HFFc6 (cell line): ENCODE measurements at regions not wholly inside any gene's neighbourhood (a gene's known extent, or its start where the extent isn't known, plus 50 kb on each side); places are given as distances from the start of the nearest gene placed in this dataset.
"Not testable (repeated sequence)": the region's sequence is repeated elsewhere in the genome, so short reads cannot be mapped to it uniquely, and the experiment has no call there.

ENCODE experiments used
- DNase-seq: peaks from one replicate; pipeline ENCODE4 v3.0.0-alpha.2; 2018
- H3K27ac Mint-ChIP-seq: 2 replicates; pipeline ENCODE4 v1.8.0; 2020; ENCODE audit warnings: mild to moderate bottlenecking, mixed read lengths
- H3K27me3 Mint-ChIP-seq: 2 replicates; pipeline ENCODE4 v1.8.0; 2021; ENCODE audit warnings: mild to moderate bottlenecking, moderate library complexity, mixed read lengths; ENCODE audit not compliant: insufficient read depth
- H3K36me3 Mint-ChIP-seq: 2 replicates; pipeline ENCODE4 v1.8.0; 2021; ENCODE audit warnings: low read depth, mixed read lengths
- H3K4me1 Mint-ChIP-seq: 2 replicates; pipeline ENCODE4 v1.8.0; 2020; ENCODE audit warnings: low read depth, mixed read lengths
- H3K4me3 Mint-ChIP-seq: 2 replicates; pipeline ENCODE4 v1.8.0; 2020; ENCODE audit warnings: mild to moderate bottlenecking, moderate library complexity, mixed read lengths
- H3K9me3 Mint-ChIP-seq: 2 replicates; pipeline ENCODE4 v1.8.0; 2020; ENCODE audit warnings: mild to moderate bottlenecking, mixed read lengths
- CTCF ChIP-seq: fragments of 200-600 bp; sonication (generic); IDR thresholded peaks from 2 replicates; pipeline ENCODE4 v1.5.0; 2021; ENCODE audit warnings: antibody characterized with exemption, mild to moderate bottlenecking

DNA sequence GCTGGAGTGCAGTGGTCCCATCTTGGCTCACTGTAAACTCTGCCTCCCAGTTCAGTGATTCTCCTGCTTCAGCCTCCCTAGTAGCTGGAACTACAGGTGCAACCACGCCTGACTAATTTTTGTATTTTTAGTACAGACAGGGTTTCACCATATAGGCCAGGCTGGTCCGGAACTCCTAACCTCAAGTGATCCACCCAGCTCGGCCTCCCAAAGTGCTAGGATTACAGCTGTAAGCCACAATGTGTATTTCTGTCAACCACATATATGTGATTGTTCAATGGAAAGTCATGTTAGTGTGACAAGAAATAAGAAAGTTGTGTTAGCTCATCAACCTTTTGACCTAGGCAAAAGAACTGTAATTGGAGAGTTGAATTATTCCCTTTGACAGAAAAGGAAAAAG, 677.1 kb upstream of the CHD1 start:
- peaks cover 35% of the 10 kb centered on the region for H3K9me3 Mint-ChIP-seq
- no peak for TF ChIP-seq CTCF
- no peak overlapping the region for H3K27ac Mint-ChIP-seq
- no peak overlapping the region for H3K4me3 Mint-ChIP-seq
- H3K4me1 Mint-ChIP-seq, result no peaks in the 10 kb centered on the region
- no peaks in the 10 kb centered on the region for H3K36me3 Mint-ChIP-seq
- DNase-seq, result no peak
- no peaks in the 10 kb centered on the region for H3K27me3 Mint-ChIP-seq

DNA sequence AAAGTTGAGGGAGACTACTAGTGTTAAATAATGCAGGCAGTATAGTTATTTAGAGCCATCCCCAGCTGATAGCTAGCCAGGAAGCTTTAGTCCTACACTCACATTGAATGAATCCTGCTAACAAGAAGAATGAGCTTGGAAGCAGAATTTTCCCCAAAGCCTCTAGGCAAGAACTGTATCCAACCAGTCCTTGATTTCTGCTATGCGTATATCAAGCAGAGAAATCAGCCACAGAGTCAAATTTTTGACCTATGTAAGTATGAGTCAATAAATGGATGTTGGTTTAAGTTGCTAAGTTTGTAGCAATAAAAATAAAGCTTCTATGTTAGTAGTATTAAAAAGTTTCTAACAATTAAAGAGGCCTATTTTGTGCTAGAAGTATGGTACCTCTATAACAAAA, 672.1 kb upstream of the CHD1 start:
- Mint-ChIP-seq H3K4me1 (no peaks in the 10 kb centered on the region), H3K9me3 (peaks cover 37% of the 10 kb centered on the region), H3K36me3 (no peaks in the 10 kb centered on the region), H3K27me3 (no peaks in the 10 kb centered on the region), H3K27ac (no peak overlapping the region), H3K4me3 (no peak overlapping the region)
- DNase-seq, result no peak
- TF ChIP-seq CTCF, result no peak

DNA sequence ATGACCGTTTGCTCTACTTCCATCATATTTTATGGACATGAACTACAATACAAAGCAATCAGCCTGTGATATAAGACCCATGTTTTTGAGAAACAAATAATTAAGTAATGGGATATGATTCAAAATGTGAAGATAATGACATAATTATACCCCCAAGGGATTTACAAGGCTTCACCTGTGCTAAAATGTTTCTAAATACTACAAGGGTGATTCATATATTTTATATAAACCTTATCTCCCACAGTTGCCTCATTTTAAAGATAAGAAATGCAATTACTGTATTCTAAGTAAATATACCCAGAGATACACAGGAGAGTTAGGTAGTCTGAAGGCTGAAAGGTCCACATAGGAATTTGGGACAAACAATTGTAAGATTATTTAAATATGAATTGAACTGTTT, 662.0 kb upstream of the CHD1 start:
- no peaks in the 10 kb centered on the region for H3K36me3 Mint-ChIP-seq
- H3K9me3 Mint-ChIP-seq, result peaks cover 45% of the 10 kb centered on the region
- no peak overlapping the region for H3K27ac Mint-ChIP-seq
- no peak overlapping the region for H3K4me3 Mint-ChIP-seq
- H3K4me1 Mint-ChIP-seq, result no peaks in the 10 kb centered on the region
- no peak for DNase-seq
- H3K27me3 Mint-ChIP-seq, result no peaks in the 10 kb centered on the region
- TF ChIP-seq CTCF, result no peak

- TF ChIP-seq CTCF, result no peak
- Mint-ChIP-seq H3K36me3 (no peaks in the 10 kb centered on the region), H3K27me3 (no peaks in the 10 kb centered on the region), H3K4me1 (no peaks in the 10 kb centered on the region), H3K4me3 (no peak overlapping the region), H3K9me3 (peaks cover 40% of the 10 kb centered on the region), H3K27ac (no peak overlapping the region)
- DNase-seq, result no peak
Measured at GRCh38 chr5:99589424-99589823, 660.6 kb upstream of the CHD1 start.

DNA sequence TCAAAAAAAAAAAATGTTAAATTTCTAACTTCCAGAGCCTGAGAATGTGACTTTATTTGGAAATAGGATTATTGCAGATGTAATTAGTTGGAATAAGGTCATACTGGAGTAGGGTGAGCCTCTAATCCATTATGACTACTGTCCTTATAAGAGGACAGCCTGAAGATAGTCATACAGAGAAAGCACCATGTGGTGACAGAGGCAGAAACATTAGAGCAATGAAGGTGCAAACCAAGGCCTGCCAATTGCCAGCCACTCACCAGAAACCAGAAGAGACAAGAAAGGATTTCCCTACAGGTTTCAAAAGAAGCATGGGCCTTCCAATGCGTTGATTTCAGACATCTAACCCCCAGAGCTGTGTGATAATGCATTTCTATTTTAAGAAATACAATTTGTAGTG, 659.2 kb upstream of the CHD1 start:
- no peaks in the 10 kb centered on the region for H3K36me3 Mint-ChIP-seq
- H3K4me1 Mint-ChIP-seq, result no peaks in the 10 kb centered on the region
- no peaks in the 10 kb centered on the region for H3K27me3 Mint-ChIP-seq
- H3K4me3 Mint-ChIP-seq, result no peak overlapping the region
- H3K9me3 Mint-ChIP-seq, result peaks cover 37% of the 10 kb centered on the region
- TF ChIP-seq CTCF, result no peak
- DNase-seq, result no peak
- H3K27ac Mint-ChIP-seq, result no peak overlapping the region

DNA sequence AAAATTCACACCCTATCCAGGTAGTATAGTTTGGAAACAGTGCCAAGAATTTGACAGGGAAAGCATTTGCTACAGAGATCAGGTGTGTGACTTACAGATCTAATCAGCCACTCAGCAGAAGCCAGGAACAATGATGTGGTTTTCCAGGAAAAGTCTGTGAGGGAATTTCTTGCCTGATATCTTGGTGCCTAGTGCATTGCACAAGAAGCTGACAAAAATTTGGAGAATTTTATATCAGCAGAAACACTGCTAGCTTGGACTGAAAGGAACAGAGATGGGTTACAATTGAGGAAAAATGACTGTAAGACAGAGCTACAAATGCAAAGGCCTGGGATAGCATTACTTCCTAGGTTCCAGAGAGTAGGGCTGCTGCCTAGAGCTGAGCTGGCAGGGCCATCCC, 658.1 kb upstream of the CHD1 start:
- no peak for DNase-seq
- H3K27me3 Mint-ChIP-seq, result no peaks in the 10 kb centered on the region

GRCh38 chr5:99581204-99581603, 652.4 kb upstream of the CHD1 start:
- H3K27me3 Mint-ChIP-seq, H3K4me1 Mint-ChIP-seq, H3K36me3 Mint-ChIP-seq, DNase-seq, H3K9me3 Mint-ChIP-seq, H3K4me3 Mint-ChIP-seq, H3K27ac Mint-ChIP-seq: not testable (repeated sequence)

More for the DNA sequence above, 658.1 kb upstream of the CHD1 start:
- Mint-ChIP-seq H3K27ac (no peak overlapping the region), H3K4me3 (no peak overlapping the region), H3K36me3 (no peaks in the 10 kb centered on the region), H3K9me3 (peaks cover 32% of the 10 kb centered on the region), H3K4me1 (no peaks in the 10 kb centered on the region)
- no peak for TF ChIP-seq CTCF

GRCh38 chr5:99562937-99563627, 634.3 kb upstream of the CHD1 start:
- not testable (repeated sequence) for H3K4me1 Mint-ChIP-seq, H3K27ac Mint-ChIP-seq, H3K36me3 Mint-ChIP-seq, H3K4me3 Mint-ChIP-seq, H3K27me3 Mint-ChIP-seq, DNase-seq
- H3K9me3 Mint-ChIP-seq, result peaks cover 43% of the 10 kb centered on the region
